ENCODE measurements at regions not wholly inside any gene's neighbourhood (a gene's known extent, or its start where the extent isn't known, plus 50 kb on each side); places are given as distances from the start of the nearest gene placed in this dataset.

GRCh38 chr1:217138173-217138765 is 415.0 kb upstream of the ESRRG start:
- POLR2A ChIA-PET: no interaction called here
- H3K27ac Mint-ChIP-seq: no peak overlapping the region

GRCh38 chr1:217137210-217137881 is 414.1 kb upstream of the ESRRG start:
- peaks cover 0 to 3% (median 0%) of the 10 kb centered on the region in 3 donors for H3K4me1 Mint-ChIP-seq
- ChIA-PET POLR2A (no interaction called here), CTCF (no interaction called here)
- no peaks in the 10 kb centered on the region for H3K4me1 ChIP-seq (ENCODE audit: insufficient read depth, low read length)
- no peak overlapping the region for H3K27ac ChIP-seq (ENCODE audit: low read depth, low read length)
- peaks cover 0 to 8% (median 0%) of the 10 kb centered on the region in 3 donors for H3K36me3 Mint-ChIP-seq
- no peak for DNase-seq
- H3K4me3 ChIP-seq (ENCODE audit: low read length): no peak overlapping the region
- H3K9me3 Mint-ChIP-seq: peaks cover 0 to 30% (median 22%) of the 10 kb centered on the region in 5 donors
- H3K27ac Mint-ChIP-seq: no peak overlapping the region
- H3K36me3 ChIP-seq (ENCODE audit: insufficient read depth, low read length): no peaks in the 10 kb centered on the region
- no peaks in the 10 kb centered on the region for H3K9me3 ChIP-seq (ENCODE audit: low read length)
- peaks cover 50 to 77% of the 10 kb centered on the region in 2 donors for H3K27me3 Mint-ChIP-seq
- peaks cover 17% of the 10 kb centered on the region for H3K27me3 ChIP-seq (ENCODE audit: insufficient read depth, low read length, poor library complexity, severe bottlenecking)
- H3K4me3 Mint-ChIP-seq: no peak overlapping the region

More at GRCh38 chr1:217138173-217138765, 415.0 kb upstream of the ESRRG start:
- Histone ChIP-seq H3K27me3 (ENCODE audit: insufficient read depth, low read length, poor library complexity, severe bottlenecking) (peaks cover 17% of the 10 kb centered on the region), H3K9me3 (ENCODE audit: low read length) (no peaks in the 10 kb centered on the region), H3K4me3 (ENCODE audit: low read length) (no peak overlapping the region), H3K4me1 (ENCODE audit: insufficient read depth, low read length) (no peaks in the 10 kb centered on the region), H3K36me3 (ENCODE audit: insufficient read depth, low read length) (no peaks in the 10 kb centered on the region), H3K27ac (ENCODE audit: low read depth, low read length) (no peak overlapping the region)
- Mint-ChIP-seq H3K27me3 (peaks cover 50 to 74% of the 10 kb centered on the region in 2 donors), H3K36me3 (peaks cover 0 to 8% (median 0%) of the 10 kb centered on the region in 3 donors), H3K4me1 (peaks cover 0 to 3% (median 0%) of the 10 kb centered on the region in 3 donors), H3K9me3 (peaks cover 0 to 27% (median 22%) of the 10 kb centered on the region in 5 donors), H3K4me3 (no peak overlapping the region)
- no peak for DNase-seq
- CTCF ChIA-PET: no interaction called here

- POLR2A ChIA-PET: no interaction called here
- no peaks in the 10 kb centered on the region for H3K9me3 ChIP-seq (ENCODE audit: low read length)
- Mint-ChIP-seq H3K4me1 (peaks cover 0 to 3% (median 0%) of the 10 kb centered on the region in 3 donors), H3K27me3 (peaks cover 50 to 77% of the 10 kb centered on the region in 2 donors), H3K9me3 (peaks cover 0 to 30% (median 22%) of the 10 kb centered on the region in 5 donors), H3K36me3 (peaks cover 0 to 8% (median 0%) of the 10 kb centered on the region in 3 donors), H3K27ac (no peak overlapping the region), H3K4me3 (no peak overlapping the region)
- no peaks in the 10 kb centered on the region for H3K4me1 ChIP-seq (ENCODE audit: insufficient read depth, low read length)
- no peak overlapping the region for H3K4me3 ChIP-seq (ENCODE audit: low read length)
- H3K27ac ChIP-seq (ENCODE audit: low read depth, low read length): no peak overlapping the region
- CTCF ChIA-PET: no interaction called here
- no peaks in the 10 kb centered on the region for H3K36me3 ChIP-seq (ENCODE audit: insufficient read depth, low read length)
- peaks cover 17% of the 10 kb centered on the region for H3K27me3 ChIP-seq (ENCODE audit: insufficient read depth, low read length, poor library complexity, severe bottlenecking)
- DNase-seq: no peak
Observed at GRCh38 chr1:217136895-217137205, 413.6 kb upstream of the ESRRG start.

- ChIA-PET POLR2A (no interaction called here), CTCF (no interaction called here)
- H3K4me1 Mint-ChIP-seq: peaks cover 0 to 3% (median 0%) of the 10 kb centered on the region in 3 donors
- Histone ChIP-seq H3K36me3 (ENCODE audit: insufficient read depth, low read length) (no peaks in the 10 kb centered on the region), H3K27ac (ENCODE audit: low read depth, low read length) (no peak overlapping the region), H3K4me3 (ENCODE audit: low read length) (no peak overlapping the region), H3K27me3 (ENCODE audit: insufficient read depth, low read length, poor library complexity, severe bottlenecking) (peaks cover 17% of the 10 kb centered on the region), H3K4me1 (ENCODE audit: insufficient read depth, low read length) (no peaks in the 10 kb centered on the region), H3K9me3 (ENCODE audit: low read length) (no peaks in the 10 kb centered on the region)
- peaks cover 0 to 8% (median 0%) of the 10 kb centered on the region in 3 donors for H3K36me3 Mint-ChIP-seq
- H3K27me3 Mint-ChIP-seq: peaks cover 46 to 72% of the 10 kb centered on the region in 2 donors
- peaks cover 0 to 30% (median 24%) of the 10 kb centered on the region in 5 donors for H3K9me3 Mint-ChIP-seq
- H3K27ac Mint-ChIP-seq: no peak overlapping the region
- peak overlapping the region in 1 of 7 donors; percentile 43 for H3K4me3 Mint-ChIP-seq
- DNase-seq: no peak
Observed at GRCh38 chr1:217135987-217136894, 413.0 kb upstream of the ESRRG start.

GRCh38 chr1:217135569-217135915 is 412.3 kb upstream of the ESRRG start:
- no peak for DNase-seq
- Histone ChIP-seq H3K9me3 (ENCODE audit: low read length) (no peaks in the 10 kb centered on the region), H3K36me3 (ENCODE audit: insufficient read depth, low read length) (no peaks in the 10 kb centered on the region), H3K4me1 (ENCODE audit: insufficient read depth, low read length) (no peaks in the 10 kb centered on the region), H3K27me3 (ENCODE audit: insufficient read depth, low read length, poor library complexity, severe bottlenecking) (peaks cover 13% of the 10 kb centered on the region), H3K4me3 (ENCODE audit: low read length) (no peak overlapping the region), H3K27ac (ENCODE audit: low read depth, low read length) (no peak overlapping the region)
- peaks cover 0 to 8% (median 0%) of the 10 kb centered on the region in 3 donors for H3K36me3 Mint-ChIP-seq
- peaks cover 0 to 3% (median 0%) of the 10 kb centered on the region in 3 donors for H3K4me1 Mint-ChIP-seq
- peak overlapping the region in 1 of 7 donors; percentile 43 for H3K4me3 Mint-ChIP-seq
- POLR2A ChIA-PET: no interaction called here
- H3K27ac Mint-ChIP-seq: no peak overlapping the region
- CTCF ChIA-PET: no interaction called here
- H3K9me3 Mint-ChIP-seq: peaks cover 0 to 30% (median 22%) of the 10 kb centered on the region in 5 donors
- peaks cover 43 to 66% of the 10 kb centered on the region in 2 donors for H3K27me3 Mint-ChIP-seq

GRCh38 chr1:217134857-217135568 is 411.8 kb upstream of the ESRRG start:
- Mint-ChIP-seq H3K27me3 (peaks cover 43 to 62% of the 10 kb centered on the region in 2 donors), H3K36me3 (peaks cover 0 to 8% (median 0%) of the 10 kb centered on the region in 3 donors), H3K27ac (peak overlapping the region in 1 of 8 donors; percentile 34), H3K9me3 (peaks cover 0 to 30% (median 22%) of the 10 kb centered on the region in 5 donors), H3K4me3 (peak overlapping the region in 2 of 7 donors; percentile 32 to 51), H3K4me1 (peaks cover 0 to 3% (median 0%) of the 10 kb centered on the region in 3 donors)
- H3K9me3 ChIP-seq (ENCODE audit: low read length): no peaks in the 10 kb centered on the region
- H3K27ac ChIP-seq (ENCODE audit: low read depth, low read length): no peak overlapping the region
- H3K36me3 ChIP-seq (ENCODE audit: insufficient read depth, low read length): no peaks in the 10 kb centered on the region
- H3K4me3 ChIP-seq (ENCODE audit: low read length): no peak overlapping the region
- H3K4me1 ChIP-seq (ENCODE audit: insufficient read depth, low read length): no peaks in the 10 kb centered on the region
- POLR2A ChIA-PET: no interaction called here
- CTCF ChIA-PET: no interaction called here
- H3K27me3 ChIP-seq (ENCODE audit: insufficient read depth, low read length, poor library complexity, severe bottlenecking): peaks cover 13% of the 10 kb centered on the region
- DNase-seq: no peak

- Mint-ChIP-seq H3K36me3 (peaks cover 0 to 7% (median 0%) of the 10 kb centered on the region in 3 donors), H3K27me3 (peaks cover 39 to 57% of the 10 kb centered on the region in 2 donors), H3K9me3 (peaks cover 5 to 29% (median 22%) of the 10 kb centered on the region in 5 donors), H3K27ac (no peak overlapping the region), H3K4me3 (no peak overlapping the region), H3K4me1 (peaks cover 0 to 3% (median 0%) of the 10 kb centered on the region in 3 donors)
- H3K27me3 ChIP-seq (ENCODE audit: insufficient read depth, low read length, poor library complexity, severe bottlenecking): peaks cover 13% of the 10 kb centered on the region
- no peaks in the 10 kb centered on the region for H3K4me1 ChIP-seq (ENCODE audit: insufficient read depth, low read length)
- CTCF ChIA-PET: no interaction called here
- no peak overlapping the region for H3K27ac ChIP-seq (ENCODE audit: low read depth, low read length)
- no peak overlapping the region for H3K4me3 ChIP-seq (ENCODE audit: low read length)
- POLR2A ChIA-PET: no interaction called here
- H3K36me3 ChIP-seq (ENCODE audit: insufficient read depth, low read length): no peaks in the 10 kb centered on the region
- DNase-seq: no peak
- H3K9me3 ChIP-seq (ENCODE audit: low read length): no peaks in the 10 kb centered on the region
Observed at GRCh38 chr1:217133958-217134856, 411.0 kb upstream of the ESRRG start.
